PC-3 (cell line): ENCODE measurements at regions not wholly inside any gene's neighbourhood (a gene's known extent, or its start where the extent isn't known, plus 50 kb on each side); places are given as distances from the start of the nearest gene placed in this dataset.

Experiments used
- EZH2 ChIP-seq: fragments of 300-600 bp; sonication (generic); IDR thresholded peaks from one replicate; pipeline ENCODE4 v1.6.1; 2017; ENCODE audit warnings: antibody characterized with exemption, mild to moderate bottlenecking, low read length; ENCODE audit not compliant: unreplicated experiment
- EZH2phosphoT487 ChIP-seq: fragments of 300-600 bp; sonication (generic); IDR thresholded peaks from 2 replicates; pipeline ENCODE4 v1.6.1; 2018; ENCODE audit warnings: mild to moderate bottlenecking, antibody characterized with exemption, low read length, borderline replicate concordance
- TF ChIP-seq, protein P1 (sequence below): fragments of 300-600 bp; sonication (generic); conservative IDR thresholded peaks from 2 replicates; pipeline ENCODE4 v1.5.1; 2017; ENCODE audit warnings: antibody characterized with exemption, low read depth, mild to moderate bottlenecking, low read length

- TF ChIP-seq, protein P1, sequence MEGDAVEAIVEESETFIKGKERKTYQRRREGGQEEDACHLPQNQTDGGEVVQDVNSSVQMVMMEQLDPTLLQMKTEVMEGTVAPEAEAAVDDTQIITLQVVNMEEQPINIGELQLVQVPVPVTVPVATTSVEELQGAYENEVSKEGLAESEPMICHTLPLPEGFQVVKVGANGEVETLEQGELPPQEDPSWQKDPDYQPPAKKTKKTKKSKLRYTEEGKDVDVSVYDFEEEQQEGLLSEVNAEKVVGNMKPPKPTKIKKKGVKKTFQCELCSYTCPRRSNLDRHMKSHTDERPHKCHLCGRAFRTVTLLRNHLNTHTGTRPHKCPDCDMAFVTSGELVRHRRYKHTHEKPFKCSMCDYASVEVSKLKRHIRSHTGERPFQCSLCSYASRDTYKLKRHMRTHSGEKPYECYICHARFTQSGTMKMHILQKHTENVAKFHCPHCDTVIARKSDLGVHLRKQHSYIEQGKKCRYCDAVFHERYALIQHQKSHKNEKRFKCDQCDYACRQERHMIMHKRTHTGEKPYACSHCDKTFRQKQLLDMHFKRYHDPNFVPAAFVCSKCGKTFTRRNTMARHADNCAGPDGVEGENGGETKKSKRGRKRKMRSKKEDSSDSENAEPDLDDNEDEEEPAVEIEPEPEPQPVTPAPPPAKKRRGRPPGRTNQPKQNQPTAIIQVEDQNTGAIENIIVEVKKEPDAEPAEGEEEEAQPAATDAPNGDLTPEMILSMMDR = no peak
- TF ChIP-seq EZH2 (no peak), EZH2phosphoT487 (no peak)
Observed at GRCh38 chr21:16837721-16838120, 675.1 kb upstream of the CXADR start.
